ENCODE measurements at regions not wholly inside any gene's neighbourhood (a gene's known extent, or its start where the extent isn't known, plus 50 kb on each side); places are given as distances from the start of the nearest gene placed in this dataset.

GRCh38 chr4:149218672-149219071 is 597.0 kb downstream of the IQCM start:
- FAIRE-seq = no peak
- dilution Hi-C loops (cut with MboI; ENCODE audit: extremely low pct_ligation_motif_present, low sequenced_read_pairs) = no loop called here

GRCh38 chr4:149214301-149214700 is 601.3 kb downstream of the IQCM start:
- Histone ChIP-seq H3K9me3 (ENCODE audit: control insufficient read depth, low read depth, low read length) (no peaks in the 10 kb centered on the region), H2AFZ (ENCODE audit: control insufficient read depth, low read length) (no peak overlapping the region), H4K20me1 (ENCODE audit: control insufficient read depth, extremely low read depth, insufficient read depth, low read length) (no peaks in the 10 kb centered on the region), H3K27ac (ENCODE audit: control insufficient read depth, insufficient read depth, low read length) (no peak overlapping the region), H3K79me2 (ENCODE audit: control insufficient read depth, insufficient read depth, low read length) (no peaks in the 10 kb centered on the region), H3K4me2 (ENCODE audit: control insufficient read depth, extremely low read depth, insufficient read depth, low read depth, low read length) (no peak overlapping the region), H3K9ac (ENCODE audit: control insufficient read depth, extremely low read depth, insufficient read depth, low read length) (no peak overlapping the region), H3K4me3 (ENCODE audit: control insufficient read depth in 2 of 3, extremely low read depth in 1 of 3, insufficient read depth in 2 of 3, low read depth in 1 of 3, low read length in 3 of 3) (no peak overlapping the region), H3K4me1 (ENCODE audit: control insufficient read depth, extremely low read depth, insufficient read depth, low read length) (no peaks in the 10 kb centered on the region), H3K9me1 (ENCODE audit: control insufficient read depth, extremely low read depth, insufficient read depth, low read length) (no peaks in the 10 kb centered on the region), H3K27me3 (ENCODE audit: control insufficient read depth, extremely low read depth, insufficient read depth, low read length) (no peaks in the 10 kb centered on the region), H3K36me3 (ENCODE audit: control insufficient read depth in 2 of 2, extremely low read depth in 1 of 2, insufficient read depth in 2 of 2, low read length in 2 of 2) (no peaks in the 10 kb centered on the region)
- FAIRE-seq = no peak
- TF ChIP-seq, protein P1, sequence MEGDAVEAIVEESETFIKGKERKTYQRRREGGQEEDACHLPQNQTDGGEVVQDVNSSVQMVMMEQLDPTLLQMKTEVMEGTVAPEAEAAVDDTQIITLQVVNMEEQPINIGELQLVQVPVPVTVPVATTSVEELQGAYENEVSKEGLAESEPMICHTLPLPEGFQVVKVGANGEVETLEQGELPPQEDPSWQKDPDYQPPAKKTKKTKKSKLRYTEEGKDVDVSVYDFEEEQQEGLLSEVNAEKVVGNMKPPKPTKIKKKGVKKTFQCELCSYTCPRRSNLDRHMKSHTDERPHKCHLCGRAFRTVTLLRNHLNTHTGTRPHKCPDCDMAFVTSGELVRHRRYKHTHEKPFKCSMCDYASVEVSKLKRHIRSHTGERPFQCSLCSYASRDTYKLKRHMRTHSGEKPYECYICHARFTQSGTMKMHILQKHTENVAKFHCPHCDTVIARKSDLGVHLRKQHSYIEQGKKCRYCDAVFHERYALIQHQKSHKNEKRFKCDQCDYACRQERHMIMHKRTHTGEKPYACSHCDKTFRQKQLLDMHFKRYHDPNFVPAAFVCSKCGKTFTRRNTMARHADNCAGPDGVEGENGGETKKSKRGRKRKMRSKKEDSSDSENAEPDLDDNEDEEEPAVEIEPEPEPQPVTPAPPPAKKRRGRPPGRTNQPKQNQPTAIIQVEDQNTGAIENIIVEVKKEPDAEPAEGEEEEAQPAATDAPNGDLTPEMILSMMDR (optimal IDR thresholded peaks at IDR 0.05 in 1 of 3, IDR thresholded peaks at IDR 0.05 in 1 of 3, conservative IDR thresholded peaks at IDR 0.05 in 1 of 3; ENCODE audit: extremely low read depth in 1 of 3, insufficient read depth in 2 of 3, low read length in 3 of 3) = no peak
- no peak for TF ChIP-seq EZH2 (IDR thresholded peaks at IDR 0.05; ENCODE audit: low read length)
- dilution Hi-C loops (cut with MboI; ENCODE audit: extremely low pct_ligation_motif_present, low sequenced_read_pairs) = no loop called here
- no peak for DNase-seq (ENCODE audit: low read depth, low spot score)

More at GRCh38 chr4:149218672-149219071, 597.0 kb downstream of the IQCM start:
- Histone ChIP-seq H3K9ac (ENCODE audit: control insufficient read depth, extremely low read depth, insufficient read depth, low read length) (no peak overlapping the region), H3K4me2 (ENCODE audit: control insufficient read depth, extremely low read depth, insufficient read depth, low read depth, low read length) (no peak overlapping the region), H3K27ac (ENCODE audit: control insufficient read depth, insufficient read depth, low read length) (no peak overlapping the region), H2AFZ (ENCODE audit: control insufficient read depth, low read length) (no peak overlapping the region), H3K79me2 (ENCODE audit: control insufficient read depth, insufficient read depth, low read length) (no peaks in the 10 kb centered on the region), H3K27me3 (ENCODE audit: control insufficient read depth, extremely low read depth, insufficient read depth, low read length) (no peaks in the 10 kb centered on the region), H3K4me3 (ENCODE audit: control insufficient read depth in 2 of 3, extremely low read depth in 1 of 3, insufficient read depth in 2 of 3, low read depth in 1 of 3, low read length in 3 of 3) (no peak overlapping the region), H4K20me1 (ENCODE audit: control insufficient read depth, extremely low read depth, insufficient read depth, low read length) (no peaks in the 10 kb centered on the region), H3K9me1 (ENCODE audit: control insufficient read depth, extremely low read depth, insufficient read depth, low read length) (no peaks in the 10 kb centered on the region), H3K4me1 (ENCODE audit: control insufficient read depth, extremely low read depth, insufficient read depth, low read length) (peaks cover 2% of the 10 kb centered on the region), H3K36me3 (ENCODE audit: control insufficient read depth in 2 of 2, extremely low read depth in 1 of 2, insufficient read depth in 2 of 2, low read length in 2 of 2) (no peaks in the 10 kb centered on the region), H3K9me3 (ENCODE audit: control insufficient read depth, low read depth, low read length) (no peaks in the 10 kb centered on the region)
- TF ChIP-seq, protein P1 (optimal IDR thresholded peaks at IDR 0.05 in 1 of 3, IDR thresholded peaks at IDR 0.05 in 1 of 3, conservative IDR thresholded peaks at IDR 0.05 in 1 of 3; ENCODE audit: extremely low read depth in 1 of 3, insufficient read depth in 2 of 3, low read length in 3 of 3) = no peak
- TF ChIP-seq EZH2 (IDR thresholded peaks at IDR 0.05; ENCODE audit: low read length) = no peak
- DNase-seq (ENCODE audit: low read depth, low spot score) = no peak
